ENCODE measurements at regions not wholly inside any gene's neighbourhood (a gene's known extent, or its start where the extent isn't known, plus 50 kb on each side); places are given as distances from the start of the nearest gene placed in this dataset.
"Not testable (repeated sequence)": the region's sequence is repeated elsewhere in the genome, so short reads cannot be mapped to it uniquely, and the experiment has no call there.

- no peak for DNase-seq
Measured at GRCh38 chr9:110066929-110067716, 140.8 kb downstream of the C9orf152 start.

DNA sequence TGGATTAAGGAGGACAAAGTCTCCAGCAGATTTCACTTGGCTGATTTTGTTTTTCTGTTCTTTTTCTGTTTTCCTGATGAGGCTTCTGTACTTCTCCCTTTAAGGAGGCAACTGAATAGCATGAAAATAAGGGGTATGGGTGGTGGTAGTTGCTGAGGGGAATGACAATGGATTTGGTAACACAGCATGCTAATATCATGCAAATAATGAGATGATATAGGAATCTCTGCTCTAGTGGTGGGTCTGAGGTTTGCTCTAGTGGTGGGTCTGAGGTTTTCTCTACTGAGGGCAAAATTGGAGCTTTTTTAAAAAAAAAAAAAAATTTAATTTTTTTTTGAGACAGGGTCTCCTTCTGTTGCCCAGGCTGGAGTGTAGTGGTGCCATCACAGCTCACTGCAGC, 139.7 kb downstream of the C9orf152 start:
- no peak for DNase-seq

DNA sequence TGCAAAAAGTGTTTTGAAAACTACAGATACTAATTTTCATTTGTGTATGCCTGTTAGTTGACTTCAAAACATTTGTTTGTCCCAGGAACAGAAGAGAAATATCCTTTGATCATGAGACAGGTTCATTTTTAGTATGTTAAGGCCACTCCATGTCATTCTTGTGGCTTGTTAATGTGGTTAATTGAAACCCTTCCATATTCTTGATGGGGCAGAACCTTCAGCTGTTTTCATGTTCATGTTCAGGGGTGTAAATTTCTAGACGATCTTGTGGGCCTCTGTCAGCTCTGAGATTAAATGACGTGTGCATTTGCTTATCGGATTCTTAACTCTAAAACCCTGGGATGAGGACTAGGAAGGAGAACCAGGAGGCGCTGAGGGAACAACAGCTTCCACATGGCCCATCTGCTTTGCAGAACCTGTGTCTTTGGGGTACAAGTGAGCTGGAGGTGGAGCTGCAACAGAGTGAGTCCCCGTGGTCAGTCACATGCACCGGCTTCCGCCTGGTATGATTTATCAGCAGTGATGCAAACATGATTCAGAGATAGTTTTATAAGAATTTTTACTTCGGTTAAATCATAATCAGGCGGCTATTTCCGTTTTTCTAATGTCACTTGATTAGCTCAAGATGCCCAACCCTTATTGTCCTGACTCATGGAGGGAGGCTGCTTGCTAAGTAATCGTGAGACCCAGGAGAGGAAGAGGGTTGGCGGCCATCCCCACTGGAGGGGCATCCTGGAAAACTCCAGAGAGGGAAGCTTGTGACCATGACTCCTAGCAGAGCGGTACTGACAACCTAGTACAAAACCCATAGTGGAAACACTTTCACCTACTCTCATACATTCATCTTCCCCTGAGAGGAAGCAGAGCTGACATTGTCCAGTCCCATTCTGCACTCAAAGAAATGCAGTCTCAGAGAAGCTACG, 138.4 kb downstream of the C9orf152 start:
- peak in 1 of 2 donors; percentile 55 for DNase-seq

DNA sequence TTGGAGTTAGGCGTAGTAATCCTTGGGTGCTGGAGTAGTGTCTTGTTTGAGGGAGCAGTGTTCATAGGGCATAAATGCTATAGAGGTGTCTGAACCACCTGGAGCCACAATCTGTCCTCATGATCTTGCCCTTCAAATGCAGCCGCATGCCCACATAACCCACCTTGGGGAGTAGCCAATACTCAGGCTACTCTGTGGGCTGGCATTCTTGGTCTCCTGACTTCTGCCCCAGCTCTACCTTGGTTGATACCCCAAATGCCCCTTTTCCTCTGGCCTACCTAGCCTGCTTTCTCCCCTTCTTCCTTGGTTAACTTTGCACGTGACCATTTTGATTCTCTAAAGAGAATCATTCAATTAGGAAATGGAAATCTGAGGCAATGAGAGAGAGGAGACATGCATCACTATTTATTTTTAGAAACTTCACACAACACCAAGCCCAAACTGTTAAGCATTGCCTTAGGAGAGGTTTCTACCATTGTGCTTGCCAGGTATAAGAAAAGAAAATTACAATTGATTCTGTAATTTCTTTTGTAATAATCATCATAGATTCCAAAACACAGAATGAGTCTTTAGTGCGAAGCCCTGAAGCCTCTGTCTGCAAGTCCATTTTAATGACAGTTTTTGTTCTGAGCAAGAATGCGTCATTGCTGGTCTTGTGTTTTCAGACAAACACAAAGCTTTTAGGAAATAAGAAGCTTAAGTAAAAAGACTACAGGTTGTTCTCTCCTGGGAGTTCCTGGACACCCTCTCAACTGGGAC, 135.2 kb downstream of the C9orf152 start:
- no peak for DNase-seq

DNA sequence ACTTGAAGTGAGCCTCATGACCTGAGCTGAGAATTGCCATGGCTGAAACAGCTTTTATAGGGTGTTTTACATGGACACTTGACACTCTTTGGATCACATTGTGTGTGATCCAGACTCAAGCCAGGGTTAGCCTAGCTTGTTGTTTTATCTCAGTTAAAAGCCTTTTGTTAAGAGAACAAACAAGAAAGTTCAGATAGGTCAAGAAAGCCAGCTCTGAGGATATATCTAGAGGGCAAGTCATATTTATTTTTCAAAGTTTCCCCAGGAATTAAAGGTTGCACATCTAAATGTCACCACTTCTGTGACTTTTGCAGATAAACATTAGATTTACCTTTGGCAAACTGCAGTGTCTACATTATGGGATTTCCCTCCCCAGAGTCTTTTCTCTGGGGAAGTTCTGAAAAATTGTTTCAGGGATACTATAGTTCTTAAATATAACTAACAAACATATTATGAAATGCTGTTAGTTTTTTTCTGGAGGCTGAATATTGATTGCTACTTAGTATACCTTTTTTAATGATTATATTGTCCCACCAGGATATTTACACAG, 134.5 kb downstream of the C9orf152 start:
- DNase-seq, result no peak

- DNase-seq, result no peak
Measured at GRCh38 chr9:110076894-110077725, 130.8 kb downstream of the C9orf152 start.

GRCh38 chr9:110077925-110078324, 130.0 kb downstream of the C9orf152 start:
- DNase-seq, result no peak

DNA sequence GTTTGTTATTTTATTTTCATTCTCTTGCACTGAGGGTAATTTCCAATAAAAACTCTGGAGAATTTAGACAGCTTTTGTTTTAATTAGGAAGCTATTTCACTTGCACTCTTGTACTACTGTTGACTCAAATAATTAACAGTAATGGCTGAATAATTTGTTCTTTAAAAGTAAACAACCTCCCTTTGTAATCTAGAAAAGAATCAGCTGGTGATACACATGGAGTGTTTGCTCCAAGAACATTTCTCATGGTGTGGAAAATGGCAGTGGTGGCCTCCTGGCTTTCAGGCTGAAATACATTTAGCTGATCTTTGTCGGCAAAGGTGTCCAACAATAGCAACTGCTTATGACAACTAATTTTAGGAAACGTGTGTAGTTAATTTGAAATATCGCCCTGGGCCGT, 129.4 kb downstream of the C9orf152 start:
- DNase-seq, result no peak

- DNase-seq, result no peak
Measured at GRCh38 chr9:110081395-110081794, 126.6 kb downstream of the C9orf152 start.

DNA sequence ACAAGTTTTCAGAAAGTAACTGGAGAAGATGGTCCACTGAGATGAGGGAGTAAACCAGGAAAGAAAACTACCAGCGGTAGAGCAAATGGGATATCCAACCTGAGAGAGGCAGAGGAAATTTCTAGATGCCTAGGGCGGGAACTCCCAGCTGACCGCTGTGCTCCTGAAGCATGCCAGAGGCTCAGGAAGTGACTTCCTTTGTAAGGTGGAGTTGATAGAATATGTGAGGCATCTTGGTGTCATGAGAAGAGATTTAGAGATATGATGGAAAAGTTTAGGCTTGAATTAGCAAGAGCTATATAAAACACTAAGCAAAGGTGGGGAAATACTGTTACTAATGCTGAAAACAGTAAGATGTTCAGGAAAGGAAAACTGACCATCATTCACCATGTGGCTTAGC, 124.1 kb downstream of the C9orf152 start:
- no peak for DNase-seq

DNA sequence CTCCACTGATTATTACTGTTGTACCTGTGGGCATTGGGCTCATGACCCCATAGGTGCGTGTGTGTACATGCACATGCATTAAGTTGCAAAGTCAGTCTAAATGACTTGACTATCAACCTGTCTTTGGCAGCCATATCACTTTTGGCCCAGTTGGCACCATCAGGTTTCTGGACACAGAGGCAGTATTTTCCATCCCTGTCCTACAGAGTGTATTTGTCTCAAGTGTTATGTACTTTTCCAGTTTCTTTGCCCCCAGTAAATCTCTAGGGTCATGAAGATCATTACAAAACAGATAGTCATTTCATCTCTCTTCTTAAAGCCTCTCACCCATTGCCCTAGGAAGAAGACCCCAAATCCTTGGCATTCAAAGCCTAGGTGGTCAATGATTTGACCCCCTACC, 121.4 kb downstream of the C9orf152 start:
- DNase-seq, result no peak

DNA sequence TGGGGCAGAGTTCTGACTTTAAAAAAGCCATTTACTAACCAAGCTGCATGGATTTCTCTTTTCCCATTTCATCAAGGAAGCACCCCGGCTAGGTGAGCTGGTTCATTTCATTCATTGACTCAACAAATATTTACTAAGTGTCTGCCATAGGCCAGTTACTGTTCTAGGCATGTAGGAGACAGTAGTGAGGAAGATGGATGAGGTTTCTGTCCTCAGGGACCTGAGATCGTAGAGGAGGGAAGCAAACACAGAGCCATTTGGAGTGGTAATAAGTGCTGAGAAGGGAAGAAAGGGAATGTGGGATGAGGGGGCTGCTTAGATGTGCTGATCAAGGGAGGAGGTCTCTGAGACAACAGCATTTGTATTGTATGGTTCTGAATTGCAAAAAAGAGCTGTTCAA, 120.4 kb downstream of the C9orf152 start:
- no peak for DNase-seq

- no peak for DNase-seq
Measured at GRCh38 chr9:110088099-110088498, 119.9 kb downstream of the C9orf152 start.

- no peak for DNase-seq
Measured at GRCh38 chr9:110089681-110090370, 118.1 kb downstream of the C9orf152 start.

GRCh38 chr9:110092792-110093191, 115.2 kb downstream of the C9orf152 start:
- DNase-seq, result no peak

DNA sequence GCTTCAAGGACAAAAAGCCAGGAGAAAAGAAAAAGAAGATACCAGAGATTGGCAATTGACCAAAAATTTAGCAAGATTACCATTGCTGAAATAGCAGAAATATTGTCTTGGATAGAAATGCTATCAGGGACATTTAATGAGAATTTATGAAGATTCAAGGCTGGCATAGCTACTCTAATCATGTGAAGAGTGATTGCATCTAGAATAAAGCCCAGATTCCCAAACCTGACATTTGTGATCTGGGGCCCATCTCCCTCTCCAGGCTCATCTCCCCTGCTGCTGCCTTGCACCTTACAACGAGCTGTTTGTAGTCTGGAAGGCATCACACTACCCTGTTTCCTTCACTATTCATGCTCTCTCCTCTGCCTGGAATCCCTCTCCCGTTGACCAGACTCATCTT, 114.5 kb downstream of the C9orf152 start:
- no peak for DNase-seq

DNA sequence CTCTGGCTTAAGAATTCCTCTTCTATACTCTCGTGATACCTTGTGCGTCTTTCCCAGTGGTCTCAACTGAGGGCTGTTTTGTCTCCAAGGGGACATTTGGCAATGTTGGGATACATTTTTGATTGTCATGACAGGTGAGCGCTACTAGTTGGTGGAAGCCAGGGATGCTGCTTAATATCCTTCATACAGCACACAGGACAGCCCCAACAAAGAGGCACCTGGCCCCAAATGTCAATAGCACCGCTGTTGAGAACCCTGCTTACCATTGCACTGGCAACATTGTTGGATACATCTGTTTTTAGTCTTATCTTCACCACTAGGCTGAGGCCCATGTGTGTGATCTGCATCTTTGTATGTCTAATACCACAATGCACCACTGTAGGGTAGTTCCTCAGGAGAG, 114.1 kb downstream of the C9orf152 start:
- DNase-seq, result no peak

DNA sequence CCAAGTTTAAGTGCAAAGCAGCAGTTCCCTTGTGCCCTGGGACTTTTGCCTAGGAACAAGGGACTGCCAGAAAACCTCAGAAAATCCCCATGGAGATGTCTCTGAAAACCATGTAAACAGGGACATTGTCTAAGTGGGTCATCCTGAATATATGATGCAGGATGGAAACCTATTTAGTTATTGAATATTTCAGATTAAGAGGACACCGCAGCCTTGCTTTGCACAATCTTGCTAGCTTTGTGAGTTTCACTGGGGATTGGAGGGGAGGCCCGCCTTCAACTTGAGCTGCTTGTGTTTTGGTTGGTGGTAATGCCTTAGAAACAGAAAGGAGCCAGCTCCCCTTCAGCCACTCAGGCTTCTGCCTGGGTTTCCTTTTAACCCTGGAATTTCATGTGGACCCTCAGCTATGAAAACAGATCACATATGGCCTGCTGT, 112.8 kb downstream of the C9orf152 start:
- DNase-seq, result no peak

DNA sequence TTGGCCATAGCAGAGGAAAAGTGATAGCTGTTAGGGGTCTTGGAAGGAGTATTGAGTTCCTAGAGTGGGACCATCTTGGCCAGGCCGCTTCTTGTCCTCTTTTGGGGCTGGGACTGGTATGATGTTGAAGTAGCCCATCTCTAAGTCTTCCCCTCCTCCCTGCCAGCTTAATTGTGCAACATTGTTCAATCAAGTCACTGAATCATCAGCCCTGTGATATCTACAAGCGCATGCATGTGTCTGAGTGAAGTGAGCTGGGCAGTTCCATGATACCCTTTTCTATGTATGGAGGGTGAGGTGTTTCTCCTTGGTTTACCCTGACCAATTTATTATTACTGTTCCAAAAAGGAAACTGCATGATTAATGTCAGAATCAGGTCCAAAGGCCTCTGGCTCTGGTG, 112.2 kb downstream of the C9orf152 start:
- no peak for DNase-seq

DNA sequence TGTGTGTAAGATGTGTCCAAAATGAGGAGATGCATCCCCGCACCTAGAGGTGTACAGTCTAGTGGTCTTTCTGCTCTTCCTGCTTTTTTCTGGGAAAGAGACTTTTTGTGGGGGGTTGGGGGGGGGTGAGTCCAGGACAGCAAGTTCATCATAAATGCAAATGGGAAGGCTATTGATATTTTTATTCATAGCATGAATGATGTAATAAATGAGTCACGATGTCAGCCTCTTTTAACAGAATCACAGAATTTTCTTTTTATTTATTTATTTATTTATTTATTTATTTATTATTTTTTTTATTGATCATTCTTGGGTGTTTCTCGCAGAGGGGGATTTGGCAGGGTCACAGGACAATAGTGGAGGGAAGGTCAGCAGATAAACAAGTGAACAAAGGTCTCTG, 111.3 kb downstream of the C9orf152 start:
- not testable (repeated sequence) for DNase-seq
